T1000 (cell line): ENCODE measurements at regions not wholly inside any gene's neighbourhood (a gene's known extent, or its start where the extent isn't known, plus 50 kb on each side); places are given as distances from the start of the nearest gene placed in this dataset.

Experiments used
- DNase-seq: peaks from one replicate; lab custom pipeline; 2025; ENCODE audit warnings: mixed read lengths; lab: John Stamatoyannopoulos, UW

DNA sequence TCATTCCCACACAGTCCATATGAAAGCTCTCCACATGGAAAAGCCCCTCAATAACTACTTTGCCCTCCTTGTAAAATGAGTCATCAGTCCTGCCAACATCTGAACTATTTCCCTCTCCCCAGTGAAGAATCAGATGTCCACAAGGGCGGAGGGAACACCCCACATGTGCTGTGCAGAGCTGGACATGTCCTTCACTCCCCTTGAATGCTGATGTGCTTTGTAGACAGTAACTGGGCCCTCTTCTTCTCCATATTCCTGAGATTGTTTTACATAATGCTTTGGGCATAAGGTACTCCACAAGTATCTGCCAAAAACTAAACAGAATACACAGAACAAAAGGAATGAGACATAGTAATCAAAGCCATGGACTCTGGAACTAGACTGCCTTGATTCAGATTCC is 879.4 kb downstream of the BCL11A start:
- no peak for DNase-seq

DNA sequence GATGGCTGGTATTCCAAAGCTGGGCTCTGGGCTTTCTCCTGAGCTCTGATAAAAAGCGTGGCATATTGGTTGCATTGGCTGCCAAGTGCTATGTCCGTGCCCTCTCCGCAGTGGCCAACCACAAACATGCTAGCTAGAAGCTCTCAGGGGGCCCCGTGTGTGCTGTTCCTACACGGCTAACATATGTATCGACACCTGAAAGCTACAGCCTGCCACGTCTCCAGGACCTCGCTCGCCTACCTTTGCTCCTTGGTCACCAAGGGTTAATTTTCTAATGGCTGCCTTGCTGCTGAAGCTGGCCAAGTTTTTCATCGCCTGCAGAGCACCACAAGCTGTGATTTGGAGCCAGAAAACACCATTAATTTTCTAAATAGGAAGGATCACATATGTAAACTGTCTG is 888.4 kb downstream of the BCL11A start:
- no peak for DNase-seq

DNA sequence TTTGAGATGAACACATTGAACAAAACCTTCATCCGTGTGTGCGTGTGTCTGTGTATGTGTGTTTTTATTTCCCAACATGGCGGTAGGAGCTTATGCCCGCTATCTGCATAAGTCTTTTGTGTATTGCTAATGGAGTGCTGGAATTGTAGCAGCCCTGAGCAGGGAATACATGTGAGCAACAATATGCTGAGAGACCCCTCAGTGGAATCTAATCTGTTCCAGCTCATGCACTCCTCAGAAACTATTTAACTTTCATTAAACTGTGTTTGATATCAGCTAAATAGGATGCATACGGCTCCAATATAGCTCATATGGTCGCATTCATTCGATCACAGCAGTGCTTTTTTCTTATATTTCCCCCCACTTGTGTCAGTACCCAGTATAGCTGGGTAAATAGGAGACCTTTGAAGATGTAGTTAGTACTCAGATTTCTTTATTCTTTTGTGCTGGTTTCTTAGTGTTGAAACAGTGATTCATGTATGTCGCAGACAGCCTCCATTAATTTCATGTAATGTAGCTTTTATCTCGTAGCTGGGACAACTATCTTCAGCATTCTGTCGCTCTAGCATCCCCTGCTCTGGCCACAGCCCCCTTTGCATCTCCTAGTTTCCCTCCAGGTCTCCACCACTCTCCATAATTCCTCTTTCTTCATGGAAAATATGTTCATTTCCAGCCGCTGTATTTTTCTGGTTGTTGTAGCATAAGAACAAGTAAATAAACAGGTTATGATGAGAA is 891.2 kb downstream of the BCL11A start:
- DNase-seq = no peak

DNA sequence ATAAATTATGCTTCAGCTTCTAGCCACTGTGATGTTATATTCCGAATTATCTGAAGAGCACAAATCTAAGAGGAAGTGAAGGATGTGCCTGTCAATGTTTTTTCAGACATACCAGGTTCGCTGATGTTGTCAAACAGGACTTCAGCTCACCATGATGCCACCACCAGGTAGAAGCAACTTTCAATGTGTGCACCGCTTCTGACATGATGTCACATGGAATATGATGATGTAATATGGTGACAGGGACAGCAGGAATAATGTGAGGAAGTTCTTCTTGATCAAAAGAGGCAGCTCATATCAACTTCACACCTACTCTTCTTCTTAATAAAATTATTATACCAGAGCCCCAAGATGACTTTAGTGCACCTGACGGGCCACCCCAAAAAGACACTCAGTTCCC is 893.2 kb downstream of the BCL11A start:
- DNase-seq = no peak

DNA sequence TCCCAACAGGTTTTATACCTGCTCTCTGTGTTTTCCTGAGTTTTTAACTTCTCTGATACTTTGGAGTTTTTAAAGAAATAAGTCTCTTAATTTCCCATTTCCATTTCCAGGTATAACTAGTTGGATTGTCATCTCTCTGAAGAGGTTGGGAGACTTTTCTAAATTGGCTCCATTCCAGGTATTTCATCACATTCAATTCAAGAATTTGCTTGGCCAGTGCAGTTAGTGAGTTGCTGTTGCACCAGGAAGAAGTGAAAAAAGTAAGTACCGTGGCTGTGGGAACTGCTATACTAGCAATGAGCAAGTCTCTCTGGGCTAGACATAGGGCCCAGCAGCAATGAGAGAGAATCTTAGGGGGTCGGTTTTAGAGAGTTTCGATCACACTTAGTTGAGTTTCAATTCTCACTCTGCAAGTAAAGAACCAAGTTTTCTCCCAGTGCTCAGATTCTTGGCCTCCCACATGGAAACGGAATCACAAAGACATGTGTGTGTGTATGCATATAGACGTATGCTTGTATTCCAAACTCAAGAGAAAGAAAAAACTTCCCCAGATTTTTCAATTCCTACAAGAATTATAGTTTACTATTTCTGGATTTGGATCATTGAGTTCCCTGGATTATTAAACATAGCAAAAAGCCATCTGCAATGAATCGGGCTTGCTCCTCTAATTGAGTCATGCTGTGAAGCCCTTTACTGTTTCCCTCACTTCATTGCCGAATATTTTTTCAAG is 894.4 kb downstream of the BCL11A start:
- no peak for DNase-seq

DNA sequence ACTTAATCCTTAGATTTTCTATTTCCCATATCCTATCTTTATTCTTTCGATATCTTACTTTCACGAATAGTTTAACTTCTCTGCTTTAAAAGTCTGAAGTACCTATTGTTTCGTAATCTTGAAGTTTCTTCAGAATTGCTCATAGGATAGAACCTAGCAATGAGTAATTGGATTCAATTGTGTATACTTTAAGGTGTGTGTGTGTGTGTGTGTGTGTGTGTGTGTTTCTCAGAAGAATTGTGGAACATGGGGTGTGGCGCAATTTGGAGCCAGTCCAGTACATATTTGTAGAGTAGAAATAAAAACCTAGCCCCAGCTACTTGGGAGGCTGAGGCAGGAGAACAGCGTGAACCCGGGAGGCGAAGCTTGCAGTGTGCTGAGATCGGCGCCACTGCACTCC is 897.6 kb downstream of the BCL11A start:
- DNase-seq = no peak

DNA sequence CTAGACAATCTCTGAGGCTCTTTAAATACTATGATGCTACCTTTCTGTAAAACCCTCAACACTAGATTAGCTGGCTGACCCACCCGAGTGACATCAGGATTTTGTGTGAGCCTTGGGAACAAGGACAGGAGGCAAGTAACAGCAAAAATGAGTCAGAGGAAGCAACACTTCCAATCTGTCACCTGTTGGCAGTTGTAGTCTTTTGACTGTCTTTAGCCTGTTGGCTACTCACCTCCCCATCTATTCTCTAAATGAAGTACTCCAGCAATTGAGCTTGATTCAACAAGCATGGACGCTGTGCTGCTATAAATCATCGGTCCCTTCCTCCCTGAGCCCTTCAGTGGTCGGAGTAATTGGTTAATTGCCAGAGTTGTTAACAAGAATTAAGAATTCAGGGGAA is 898.7 kb downstream of the BCL11A start:
- no peak for DNase-seq

DNA sequence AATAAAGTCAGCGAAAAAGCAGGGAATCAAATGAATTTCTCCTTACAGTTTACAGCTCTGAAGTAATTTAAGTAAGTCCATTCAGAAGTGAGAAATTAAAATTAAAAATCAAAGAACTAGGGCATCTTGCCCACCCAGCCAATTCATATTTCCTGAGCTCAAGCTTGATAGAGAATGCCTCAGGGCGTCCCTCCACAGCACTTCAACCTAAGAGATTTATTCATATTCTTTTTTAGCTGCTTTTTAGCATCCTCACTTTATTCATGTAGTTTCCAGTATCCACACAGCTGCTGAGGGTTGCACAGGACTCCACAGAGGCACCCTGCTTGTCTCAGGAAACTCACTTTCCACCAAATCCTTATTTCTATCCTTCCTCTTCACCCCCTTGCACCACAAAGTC is 900.3 kb downstream of the BCL11A start:
- no peak for DNase-seq

DNA sequence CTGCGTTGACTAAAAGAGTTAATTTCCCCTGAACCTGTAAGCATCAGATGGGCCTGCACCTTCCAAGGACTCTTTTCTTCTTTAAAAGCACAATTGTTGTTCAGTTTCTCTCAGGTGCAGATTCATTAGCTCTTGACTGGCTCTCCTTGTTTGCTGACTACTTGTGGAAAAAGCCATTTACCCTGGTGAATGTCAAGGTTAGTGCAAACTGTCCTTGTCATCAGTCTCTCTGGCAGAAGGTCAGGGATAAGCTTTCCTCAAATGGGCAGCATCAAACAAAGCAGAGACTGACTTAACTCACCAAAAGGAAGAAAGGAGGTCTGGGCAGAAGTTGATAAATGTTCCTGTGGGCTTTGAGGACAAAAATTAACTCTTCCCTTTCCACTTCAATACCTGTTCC is 922.7 kb downstream of the BCL11A start:
- DNase-seq = no peak

DNA sequence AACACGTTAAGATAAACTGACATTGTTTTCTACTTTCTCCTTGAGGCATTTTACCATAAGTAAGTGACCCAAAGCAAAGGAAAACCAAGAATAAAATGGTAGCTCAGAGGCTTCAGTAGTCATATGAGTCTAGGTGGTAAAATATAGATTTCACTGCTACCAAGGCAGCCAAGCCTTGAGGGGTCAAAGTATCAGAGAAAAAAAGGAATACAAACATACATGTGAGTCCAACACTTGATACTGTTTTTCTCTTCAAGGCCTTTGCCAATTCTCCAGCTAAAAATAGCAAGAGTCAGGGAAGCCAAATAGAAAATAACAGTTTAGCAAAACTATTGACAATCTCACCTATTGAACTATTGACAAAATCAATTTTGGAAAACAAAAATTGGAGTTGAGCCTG is 925.9 kb downstream of the BCL11A start:
- no peak for DNase-seq

DNA sequence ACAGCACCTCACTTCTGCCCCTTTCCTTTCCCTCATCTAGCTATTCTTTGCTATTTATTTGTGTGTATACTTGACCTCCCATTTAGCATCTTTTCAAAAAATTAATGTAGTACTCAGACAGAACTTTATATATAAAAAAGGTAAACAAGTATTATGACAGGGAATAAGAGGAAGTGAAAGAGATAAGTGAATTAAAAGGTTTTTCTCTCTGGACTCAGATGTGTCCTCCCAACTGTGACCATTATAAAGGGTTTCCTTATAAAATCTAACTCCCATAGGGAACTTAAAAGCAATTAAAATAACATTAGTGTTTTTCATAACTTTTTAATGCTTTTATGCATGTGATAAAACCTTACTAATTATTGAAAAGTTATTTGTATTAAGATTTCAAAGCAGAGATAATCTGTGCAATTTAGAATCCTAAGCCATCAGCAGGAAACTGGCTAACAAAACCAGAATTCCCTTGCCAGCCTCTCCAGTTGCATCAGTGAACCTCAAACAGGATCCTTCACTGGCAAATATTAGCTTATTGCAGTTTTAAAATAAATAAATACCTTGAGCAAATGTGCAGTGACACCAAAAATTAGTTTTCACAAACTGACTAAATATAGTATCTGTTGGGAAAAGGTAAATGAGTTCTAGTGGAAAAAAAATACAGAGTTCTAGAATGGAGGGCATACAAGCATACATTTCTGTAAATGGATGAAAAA is 930.7 kb downstream of the BCL11A start:
- DNase-seq = no peak

DNA sequence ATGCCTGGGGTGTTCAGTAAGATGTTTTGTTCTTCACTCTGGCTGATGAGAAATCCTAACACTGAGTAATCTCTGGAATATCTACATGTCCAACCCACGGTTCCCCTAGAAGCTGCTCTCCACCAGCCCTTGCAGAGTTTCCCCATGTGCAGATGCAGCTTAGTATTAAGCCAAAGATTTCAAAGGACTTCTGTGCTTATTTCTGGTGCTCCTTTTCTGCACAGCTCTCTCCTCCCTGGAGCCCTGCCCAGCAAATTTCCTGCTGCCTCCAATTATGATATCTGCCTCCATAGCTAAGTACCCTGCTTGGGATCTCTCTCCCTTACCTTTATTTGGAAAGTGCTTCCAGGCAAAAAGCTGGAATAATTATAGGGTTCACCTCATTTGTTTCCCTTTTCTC is 949.3 kb downstream of the BCL11A start:
- DNase-seq = no peak

DNA sequence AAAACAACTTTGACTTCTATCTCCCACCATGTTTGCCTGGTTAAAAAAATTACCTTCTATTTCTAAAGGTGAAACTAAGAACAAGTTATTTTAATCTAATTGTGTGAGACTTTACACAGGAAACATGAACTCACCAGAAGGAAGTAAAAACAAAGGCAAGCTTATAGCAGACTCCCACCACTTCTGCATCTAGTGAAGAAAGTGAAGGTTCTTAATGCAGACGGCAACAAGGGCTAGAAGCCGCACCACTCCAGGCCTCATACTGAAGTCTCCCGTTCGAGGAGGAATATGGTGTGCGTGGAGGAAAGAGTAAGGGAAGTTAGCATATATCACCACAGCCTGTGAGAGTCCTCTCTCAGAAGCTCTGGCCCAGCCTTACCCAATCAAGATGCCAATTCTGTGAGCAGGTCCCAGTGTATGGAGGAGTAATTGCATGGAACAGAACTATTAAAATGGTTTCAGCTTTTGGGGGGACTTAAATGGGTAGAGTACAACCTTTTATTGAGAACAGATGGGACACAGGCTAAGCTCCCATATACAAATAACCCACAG is 958.7 kb downstream of the BCL11A start:
- no peak for DNase-seq

DNA sequence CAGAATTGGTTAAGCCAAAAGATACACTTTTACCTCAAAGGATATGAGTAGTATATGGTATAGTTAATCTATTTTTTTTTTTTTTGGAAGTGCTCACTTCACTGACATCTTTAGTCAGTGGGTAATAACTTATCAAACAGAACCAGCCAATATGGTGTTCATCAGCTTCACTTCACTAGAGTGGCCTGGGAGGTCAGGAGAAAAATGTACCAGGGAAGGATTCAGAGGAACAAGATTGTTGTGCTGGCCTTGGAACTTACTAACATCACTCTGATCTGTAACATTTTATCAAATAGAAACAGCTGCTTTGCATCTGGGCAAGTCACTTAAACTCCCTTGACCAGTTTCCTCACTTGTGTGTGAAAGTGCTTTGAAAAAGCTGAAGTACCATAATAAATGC is 962.7 kb downstream of the BCL11A start:
- no peak for DNase-seq

DNA sequence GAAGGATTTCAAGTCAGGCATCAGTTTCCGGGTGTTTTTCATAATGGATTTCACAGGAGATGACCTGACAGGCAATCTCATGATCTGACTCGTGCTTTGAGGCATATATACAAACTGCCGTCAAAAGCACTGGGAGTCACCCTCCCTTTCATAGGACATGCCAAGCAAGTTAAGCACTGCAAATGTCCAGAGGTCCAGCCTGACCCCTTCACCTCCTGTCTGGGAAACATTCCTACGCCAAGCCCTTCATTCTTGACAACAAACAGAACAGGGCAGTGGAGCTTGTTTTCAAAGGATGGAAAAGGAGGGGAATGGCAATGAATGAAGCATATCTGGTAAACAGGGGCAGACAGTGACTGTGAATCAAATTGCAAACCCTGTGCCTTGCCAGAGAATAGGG is 963.6 kb downstream of the BCL11A start:
- no peak for DNase-seq

DNA sequence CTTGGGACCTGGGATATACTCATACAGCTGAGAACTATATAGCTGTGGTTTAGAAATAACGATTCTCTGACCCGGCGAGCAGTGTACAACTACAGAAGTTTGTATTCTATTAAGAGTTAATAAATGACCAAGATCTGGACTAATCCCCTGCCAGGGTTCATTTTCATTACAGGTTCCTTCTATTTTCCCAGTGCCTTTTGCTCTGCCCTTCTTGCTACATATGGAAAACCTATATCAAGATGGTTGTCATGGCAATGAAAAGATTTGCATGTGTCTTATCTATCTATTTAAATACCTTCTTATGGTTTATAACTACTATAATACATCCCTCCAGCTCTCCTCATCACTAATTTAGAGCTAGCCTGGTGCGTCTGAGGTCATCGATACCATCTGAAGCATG is 965.2 kb downstream of the BCL11A start:
- DNase-seq = no peak

DNA sequence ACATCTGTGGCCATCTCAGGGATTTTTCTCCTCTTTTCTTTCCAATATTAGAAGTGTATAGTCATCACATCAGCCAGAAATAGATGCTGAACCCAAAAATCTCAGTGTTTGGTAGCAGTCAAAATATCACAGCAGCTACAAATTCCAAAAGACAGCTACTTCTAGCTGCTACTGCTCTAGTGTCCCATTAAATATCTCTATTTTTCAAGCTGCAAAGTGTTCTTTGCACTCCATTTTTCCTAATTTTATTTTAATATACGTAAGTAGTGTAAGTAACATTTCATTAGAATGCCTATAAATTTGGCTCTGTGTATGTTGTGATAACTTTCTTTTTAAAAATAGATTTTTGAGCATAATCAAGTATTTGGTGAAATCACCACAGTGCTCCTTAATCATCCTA is 967.3 kb downstream of the BCL11A start:
- DNase-seq = no peak

DNA sequence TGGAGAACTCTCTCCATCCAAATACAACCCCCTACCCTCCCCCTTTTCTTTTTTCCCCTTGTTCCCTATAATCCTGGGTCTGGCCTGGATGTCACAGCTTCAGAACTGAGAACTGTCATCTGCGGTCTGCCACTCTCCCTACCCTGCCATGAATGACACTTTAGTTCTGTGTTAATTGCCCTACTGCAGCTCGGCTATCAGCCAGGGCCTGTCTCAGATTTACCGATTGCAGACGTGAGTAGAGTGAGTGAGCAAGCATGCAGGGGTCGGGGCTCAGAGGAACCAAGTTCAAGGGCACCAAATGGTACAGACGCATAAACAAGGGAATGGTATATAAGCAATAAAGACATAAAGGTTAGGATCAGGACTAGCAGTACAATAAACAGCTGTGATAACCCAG is 967.8 kb downstream of the BCL11A start:
- no peak for DNase-seq

DNA sequence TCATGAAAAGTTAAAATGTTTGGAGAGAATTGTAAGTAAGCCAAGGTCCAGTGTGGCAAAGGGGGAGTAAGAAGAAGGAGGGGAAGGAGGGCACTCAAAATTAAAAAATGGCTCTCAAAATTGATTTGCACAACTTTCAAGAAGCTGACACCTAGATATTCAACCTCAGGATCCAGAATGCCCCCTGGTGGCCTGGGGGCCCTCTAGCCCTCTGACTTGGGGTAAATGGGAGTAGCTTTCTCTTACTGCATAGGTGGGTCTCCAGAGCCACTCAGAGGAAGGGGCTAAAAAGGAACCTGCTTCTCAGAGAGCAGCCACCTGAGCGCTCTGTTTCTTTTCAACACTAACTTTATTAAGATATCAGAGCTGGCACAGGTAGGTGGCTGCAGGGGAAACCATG is 968.5 kb downstream of the BCL11A start:
- no peak for DNase-seq

DNA sequence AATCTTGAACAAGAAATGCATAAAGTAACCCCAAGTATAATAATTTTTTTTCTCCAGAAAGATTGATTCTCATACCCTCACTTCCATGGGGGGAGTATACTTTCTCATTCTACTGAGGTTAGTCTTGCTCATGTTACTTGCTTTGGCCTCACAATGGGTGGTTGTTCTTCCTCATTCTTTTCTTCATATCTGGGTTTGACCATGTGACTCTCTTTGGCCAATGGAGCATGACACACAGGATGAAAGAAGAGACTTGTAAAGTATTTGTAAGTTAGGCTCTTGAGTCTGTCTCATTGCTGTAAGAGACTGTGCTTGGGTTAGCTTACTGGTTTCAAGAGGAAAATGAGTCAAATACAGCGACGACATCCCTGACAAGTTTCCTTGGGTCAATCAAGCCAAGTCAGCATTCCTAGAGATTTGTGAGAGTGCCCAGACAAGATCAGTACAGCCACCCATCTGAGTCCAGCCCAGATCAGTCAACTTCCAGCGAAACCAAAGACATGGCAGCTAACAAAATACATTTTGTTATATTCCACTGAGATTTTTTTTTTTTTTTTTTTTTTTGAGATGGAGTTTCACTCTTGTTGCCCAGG is 970.2 kb downstream of the BCL11A start:
- no peak for DNase-seq

DNA sequence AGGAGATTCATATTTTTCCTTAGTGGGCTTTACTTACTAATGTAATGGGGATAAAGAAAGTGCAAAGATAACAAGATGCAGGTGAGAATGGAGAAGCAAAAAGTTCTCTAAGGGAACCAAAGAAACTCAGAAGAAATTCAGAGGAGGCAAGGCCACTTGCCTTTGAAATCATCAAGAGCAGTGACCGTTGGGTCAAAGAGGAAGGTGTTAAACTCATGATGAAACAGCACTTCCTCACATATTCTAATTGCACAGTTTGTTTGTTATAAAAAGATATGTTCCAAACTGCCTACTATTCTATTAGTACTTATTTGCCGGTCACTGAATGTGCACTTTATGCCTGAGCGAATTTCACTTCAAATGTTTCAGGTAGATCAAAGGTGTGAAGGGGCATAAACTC is 975.1 kb downstream of the BCL11A start:
- DNase-seq = no peak

DNA sequence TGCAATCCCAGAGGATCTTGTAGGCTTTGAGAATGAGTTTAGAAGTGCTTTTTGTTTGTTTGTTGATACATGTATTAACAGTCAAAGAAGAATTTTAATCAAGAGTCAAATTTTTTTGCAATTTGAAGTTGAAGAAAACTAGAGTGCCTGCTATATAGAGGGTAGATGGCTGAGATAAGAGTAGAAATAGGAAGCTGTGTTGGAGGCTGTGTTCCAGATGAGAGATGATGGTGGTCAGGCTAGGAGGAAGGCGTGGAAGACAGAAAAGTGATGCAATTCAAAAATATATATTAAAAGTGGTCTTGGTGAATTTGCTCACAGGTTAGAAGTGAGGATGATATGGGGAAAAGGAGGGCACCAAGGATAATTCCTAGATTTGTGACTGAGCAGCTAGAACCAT is 978.3 kb downstream of the BCL11A start:
- no peak for DNase-seq

DNA sequence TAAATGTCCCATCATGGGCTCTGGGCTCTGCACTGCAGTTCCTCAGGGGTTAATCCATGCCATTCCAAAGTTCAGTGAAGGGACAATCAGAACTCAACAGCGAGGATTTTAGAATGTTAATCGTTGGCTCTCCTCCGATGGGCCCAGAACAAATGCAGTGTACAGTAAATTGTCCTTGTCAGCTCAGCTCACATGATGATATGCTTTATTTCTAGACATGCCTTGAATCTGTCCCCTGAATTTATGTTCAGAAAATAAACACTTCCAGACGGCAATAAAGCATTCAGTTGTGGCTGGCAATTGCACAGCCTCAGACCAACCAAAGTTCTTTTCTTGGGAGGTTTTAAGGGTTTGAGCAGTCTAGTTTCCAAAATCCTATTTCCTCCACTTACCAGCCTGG is 981.2 kb downstream of the BCL11A start:
- DNase-seq = no peak
